Choroid plexus epithelial cell (primary cell): ENCODE measurements at regions not wholly inside any gene's neighbourhood (a gene's known extent, or its start where the extent isn't known, plus 50 kb on each side); places are given as distances from the start of the nearest gene placed in this dataset.
A peak's percentile ranks its signal among the peaks of the same experiment; 100 is the strongest.

Experiments
- DNase-seq: peaks from one replicate; pipeline ENCODE4 v3.0.0-alpha.2; 2010; ENCODE audit warnings: low read depth
- H3K4me3 ChIP-seq: 2 replicates; pipeline ENCODE4 v1.5.1; 2011; ENCODE audit warnings: low read depth, mild to moderate bottlenecking, control low read depth, low read length, moderate library complexity
- CTCF ChIP-seq: conservative IDR thresholded peaks from 2 replicates; pipeline ENCODE4 v1.5.1; 2011; ENCODE audit warnings: low read depth, mild to moderate bottlenecking, control low read depth, inconsistent platforms, low read length, moderate library complexity

- no peak overlapping the region for H3K4me3 ChIP-seq
- DNase-seq, result no peak
- TF ChIP-seq CTCF, result no peak
Observed at GRCh38 chr6:9461188-9461587, 953.7 kb downstream of the TFAP2A start.

GRCh38 chr6:9458424-9458823 is 956.5 kb downstream of the TFAP2A start:
- no peak overlapping the region for H3K4me3 ChIP-seq
- no peak for TF ChIP-seq CTCF
- no peak for DNase-seq

GRCh38 chr6:9455864-9456658 is 958.8 kb downstream of the TFAP2A start:
- DNase-seq, result no peak

GRCh38 chr6:9439621-9440330 is 975.1 kb downstream of the TFAP2A start:
- TF ChIP-seq CTCF, result no peak
- H3K4me3 ChIP-seq, result no peak overlapping the region
- DNase-seq, result no peak

More at GRCh38 chr6:9455864-9456658, 958.8 kb downstream of the TFAP2A start:
- TF ChIP-seq CTCF, result no peak
- no peak overlapping the region for H3K4me3 ChIP-seq

GRCh38 chr6:9437836-9438235 is 977.0 kb downstream of the TFAP2A start:
- H3K4me3 ChIP-seq, result no peak overlapping the region
- no peak for TF ChIP-seq CTCF
- DNase-seq, result peak; percentile 58

- TF ChIP-seq CTCF, result no peak
- H3K4me3 ChIP-seq, result no peak overlapping the region
- no peak for DNase-seq
Observed at GRCh38 chr6:9435281-9435680, 979.6 kb downstream of the TFAP2A start.

GRCh38 chr6:9431945-9432344 is 982.9 kb downstream of the TFAP2A start:
- no peak overlapping the region for H3K4me3 ChIP-seq
- no peak for DNase-seq
- TF ChIP-seq CTCF, result no peak
